Right atrium auricular region (tissue), 2 donors: ENCODE measurements at regions not wholly inside any gene's neighbourhood (a gene's known extent, or its start where the extent isn't known, plus 50 kb on each side); places are given as distances from the start of the nearest gene placed in this dataset.
A peak's percentile ranks its signal among the peaks of the same experiment; 100 is the strongest.

Experiments
- DNase-seq: peaks from one replicate; pipeline ENCODE4 v3.0.0-alpha.2; 2019; ENCODE audit warnings: low spot score
- H3K27ac ChIP-seq, 2 donors: fragments of 200-600 bp; sonication (generic); 1 replicate in 1 of 2; 2 replicates in 1 of 2; pipeline ENCODE4 v1.5.1; 2016 to 2019
- H3K27me3 ChIP-seq, 2 donors: fragments of 200-600 bp; sonication (generic); one replicate each; pipeline versions ENCODE4 v1.5.1 to v1.6.0; 2017 to 2019
- H3K36me3 ChIP-seq: fragments of 200-600 bp; sonication (generic); one replicate; pipeline ENCODE4 v1.5.1; 2016
- H3K4me1 ChIP-seq, 2 donors: fragments of 200-600 bp; sonication (generic); one replicate each; pipeline versions ENCODE4 v1.5.1 to v1.6.0; 2017 to 2019
- H3K4me3 ChIP-seq, 2 donors: fragments of 200-600 bp; sonication (generic); 1 replicate in 1 of 2; 2 replicates in 1 of 2; pipeline ENCODE4 v1.5.1; 2017 to 2019; ENCODE audit warnings: mild to moderate bottlenecking in 1 of 2, moderate library complexity in 1 of 2
- H3K9me3 ChIP-seq, 2 donors: fragments of 200-600 bp; sonication (generic); one replicate each; pipeline ENCODE4 v1.5.1; 2019
- TF ChIP-seq, protein P1 (sequence below), 2 donors: fragments of 200-600 bp; sonication (generic); IDR thresholded peaks; one replicate each; pipeline ENCODE4 v1.5.1; 2019; ENCODE audit warnings: antibody characterized with exemption in 2 of 2

DNA sequence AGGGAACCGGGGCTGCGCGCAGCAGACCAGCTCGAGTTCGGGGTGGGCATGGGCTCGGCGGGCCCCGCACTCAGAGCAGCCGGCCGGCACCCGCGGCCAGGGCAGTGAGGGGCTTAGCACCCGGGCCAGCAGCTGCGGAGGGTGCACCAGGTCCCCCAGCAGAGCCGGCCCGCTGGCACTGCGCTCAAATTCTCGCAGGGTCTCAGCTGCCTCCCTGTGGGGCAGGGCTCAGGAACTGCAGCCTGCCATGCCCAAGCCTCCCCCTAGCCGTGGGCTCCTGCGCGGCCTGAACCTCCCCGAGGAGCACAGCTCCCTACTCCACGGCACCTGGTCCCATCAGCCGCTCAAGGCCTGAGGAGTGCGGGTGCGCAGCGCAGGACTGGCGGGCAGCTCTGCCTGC, 172.9 kb upstream of the SLC30A5 start:
- Histone ChIP-seq H3K9me3 (peaks cover 0 to 8% of the 10 kb centered on the region in 2 donors), H3K4me1 (no peaks in the 10 kb centered on the region), H3K27ac (no peak overlapping the region), H3K36me3 (no peaks in the 10 kb centered on the region), H3K27me3 (no peaks in the 10 kb centered on the region), H3K4me3 (no peak overlapping the region)
- DNase-seq = no peak
- TF ChIP-seq, protein P1, sequence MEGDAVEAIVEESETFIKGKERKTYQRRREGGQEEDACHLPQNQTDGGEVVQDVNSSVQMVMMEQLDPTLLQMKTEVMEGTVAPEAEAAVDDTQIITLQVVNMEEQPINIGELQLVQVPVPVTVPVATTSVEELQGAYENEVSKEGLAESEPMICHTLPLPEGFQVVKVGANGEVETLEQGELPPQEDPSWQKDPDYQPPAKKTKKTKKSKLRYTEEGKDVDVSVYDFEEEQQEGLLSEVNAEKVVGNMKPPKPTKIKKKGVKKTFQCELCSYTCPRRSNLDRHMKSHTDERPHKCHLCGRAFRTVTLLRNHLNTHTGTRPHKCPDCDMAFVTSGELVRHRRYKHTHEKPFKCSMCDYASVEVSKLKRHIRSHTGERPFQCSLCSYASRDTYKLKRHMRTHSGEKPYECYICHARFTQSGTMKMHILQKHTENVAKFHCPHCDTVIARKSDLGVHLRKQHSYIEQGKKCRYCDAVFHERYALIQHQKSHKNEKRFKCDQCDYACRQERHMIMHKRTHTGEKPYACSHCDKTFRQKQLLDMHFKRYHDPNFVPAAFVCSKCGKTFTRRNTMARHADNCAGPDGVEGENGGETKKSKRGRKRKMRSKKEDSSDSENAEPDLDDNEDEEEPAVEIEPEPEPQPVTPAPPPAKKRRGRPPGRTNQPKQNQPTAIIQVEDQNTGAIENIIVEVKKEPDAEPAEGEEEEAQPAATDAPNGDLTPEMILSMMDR (IDR thresholded peaks at IDR 0.05) = no peak

DNA sequence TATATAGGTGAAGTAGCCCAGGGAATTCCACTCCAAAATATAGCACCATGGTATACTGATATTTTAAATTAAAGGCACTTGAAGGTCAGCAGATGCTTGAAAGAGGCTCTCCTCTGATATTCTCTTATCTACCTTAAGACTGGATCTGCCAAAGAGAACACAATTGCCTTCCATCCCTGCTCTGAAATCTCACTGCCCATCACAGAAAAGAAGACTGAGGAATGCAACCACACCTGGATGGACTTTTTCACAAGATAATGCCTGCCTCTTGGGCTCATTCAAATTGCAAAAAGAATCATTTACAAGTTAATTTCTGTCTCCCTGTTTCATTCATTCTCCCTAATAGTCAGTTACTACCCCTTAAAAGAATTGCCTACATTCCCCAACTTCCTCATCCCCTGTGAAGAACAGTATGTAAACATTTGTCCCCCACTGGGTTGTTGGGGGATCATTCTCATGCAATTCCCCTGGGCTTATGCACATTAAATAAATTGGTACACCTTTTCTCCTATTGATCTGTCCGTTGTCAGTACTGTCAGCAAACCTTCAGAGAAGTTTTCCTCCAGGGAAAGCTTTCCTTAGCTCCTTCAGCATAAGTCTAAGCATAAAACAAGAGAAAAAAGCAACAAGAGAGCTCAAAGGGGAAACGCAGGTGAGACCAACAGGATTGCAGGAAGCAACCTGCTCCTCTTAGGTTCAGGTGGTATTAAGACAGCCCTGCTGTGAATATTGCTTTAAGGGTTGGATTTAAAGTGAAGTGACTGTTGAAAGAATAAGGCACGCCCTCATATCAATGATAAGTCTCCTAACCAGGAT, 171.4 kb upstream of the SLC30A5 start:
- H3K36me3 ChIP-seq = no peaks in the 10 kb centered on the region
- no peak overlapping the region for H3K27ac ChIP-seq
- peaks cover 0 to 8% of the 10 kb centered on the region in 2 donors for H3K9me3 ChIP-seq
- no peak overlapping the region for H3K4me3 ChIP-seq
- TF ChIP-seq, protein P1 (IDR thresholded peaks at IDR 0.05) = no peak
- no peaks in the 10 kb centered on the region for H3K27me3 ChIP-seq
- DNase-seq = no peak
- H3K4me1 ChIP-seq = no peaks in the 10 kb centered on the region

DNA sequence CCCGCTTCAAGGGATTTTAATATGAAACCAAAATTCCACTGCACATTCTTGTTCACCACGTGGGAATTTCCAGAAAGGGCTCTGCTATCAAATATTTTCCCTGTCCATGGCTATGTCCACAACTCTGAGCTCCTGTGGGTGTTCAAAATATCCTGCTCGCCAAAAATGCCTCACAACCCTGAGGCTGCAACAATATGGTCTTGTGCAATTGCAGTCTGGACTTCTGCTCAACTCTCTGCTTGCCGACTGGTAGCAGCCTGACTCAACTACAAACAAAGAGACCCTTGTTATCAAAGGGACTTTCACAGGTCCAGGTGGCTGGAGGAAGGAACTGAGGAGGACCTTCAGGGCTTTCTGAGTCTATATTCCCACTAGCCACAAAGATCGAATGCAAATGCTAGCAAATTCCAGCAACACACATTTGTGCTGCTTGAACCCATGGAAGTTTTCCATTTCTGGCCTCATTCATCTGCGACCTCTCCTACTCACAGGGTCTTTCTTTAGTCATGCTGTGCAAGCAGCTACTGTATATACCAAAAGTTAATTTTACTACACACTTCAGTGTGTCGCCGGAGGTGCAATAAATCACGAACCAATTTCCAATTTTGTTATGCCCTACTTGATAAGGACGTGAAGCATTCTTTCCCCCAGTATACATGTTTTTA, 169.2 kb upstream of the SLC30A5 start:
- no peak overlapping the region for H3K4me3 ChIP-seq
- no peaks in the 10 kb centered on the region for H3K4me1 ChIP-seq
- TF ChIP-seq, protein P1 (IDR thresholded peaks at IDR 0.05) = no peak
- no peak overlapping the region for H3K27ac ChIP-seq
- H3K36me3 ChIP-seq = no peaks in the 10 kb centered on the region
- H3K27me3 ChIP-seq = no peaks in the 10 kb centered on the region
- no peaks in the 10 kb centered on the region for H3K9me3 ChIP-seq
- peak; percentile 61 for DNase-seq

DNA sequence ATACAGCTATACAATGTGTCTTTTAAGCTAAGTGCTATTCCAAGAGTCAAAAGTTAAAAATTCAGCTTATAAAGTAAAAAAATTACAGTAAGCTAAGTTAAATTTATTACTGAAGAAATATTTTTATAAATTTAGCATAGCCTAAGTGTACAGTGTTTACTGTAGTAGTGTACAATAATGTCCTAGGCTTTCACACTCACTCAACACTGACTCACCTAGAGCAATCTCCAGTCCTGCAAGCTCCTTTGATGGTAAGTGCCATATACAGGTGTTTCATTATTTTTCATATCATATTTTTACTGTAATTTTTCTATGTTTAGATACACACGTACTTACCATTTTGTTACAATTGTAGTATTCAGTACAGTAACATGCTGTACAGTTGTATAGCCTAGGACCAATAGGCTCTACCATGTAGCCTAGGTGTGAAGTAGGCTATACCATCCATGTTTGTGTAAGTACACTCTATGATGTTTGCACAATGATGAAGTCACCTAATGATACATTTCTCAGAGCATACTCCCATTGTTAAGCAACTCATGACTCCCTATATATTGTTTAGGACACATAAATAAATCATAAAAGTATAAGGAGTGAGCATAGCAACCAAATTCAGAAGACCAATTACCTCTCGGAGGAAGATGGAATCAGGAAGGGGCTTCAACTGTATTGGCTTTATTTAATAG, 165.1 kb upstream of the SLC30A5 start:
- TF ChIP-seq, protein P1 (IDR thresholded peaks at IDR 0.05) = no peak
- no peaks in the 10 kb centered on the region for H3K4me1 ChIP-seq
- no peaks in the 10 kb centered on the region for H3K9me3 ChIP-seq
- no peaks in the 10 kb centered on the region for H3K27me3 ChIP-seq
- no peaks in the 10 kb centered on the region for H3K36me3 ChIP-seq
- no peak overlapping the region for H3K27ac ChIP-seq
- no peak for DNase-seq
- no peak overlapping the region for H3K4me3 ChIP-seq

DNA sequence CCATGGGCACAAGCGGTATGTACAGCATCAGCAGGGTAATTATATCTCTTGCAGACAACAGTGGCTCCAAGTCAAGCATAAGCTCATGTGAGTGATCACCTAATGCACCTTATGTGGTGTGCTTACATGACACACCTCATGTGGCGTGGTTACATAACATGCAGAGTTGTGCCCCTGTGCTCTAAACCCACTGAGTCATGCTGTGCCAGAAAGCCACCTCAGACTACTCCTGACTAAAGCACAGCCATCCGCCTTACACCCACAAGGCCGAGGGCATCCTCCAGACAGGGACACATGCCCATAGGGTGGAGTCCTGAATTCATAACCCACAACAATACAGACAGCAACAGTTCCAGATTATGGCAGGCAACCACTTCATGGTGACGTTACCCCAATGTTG, 163.7 kb upstream of the SLC30A5 start:
- Histone ChIP-seq H3K9me3 (no peaks in the 10 kb centered on the region), H3K36me3 (no peaks in the 10 kb centered on the region), H3K27me3 (no peaks in the 10 kb centered on the region), H3K4me3 (no peak overlapping the region), H3K27ac (no peak overlapping the region), H3K4me1 (no peaks in the 10 kb centered on the region)
- no peak for DNase-seq
- TF ChIP-seq, protein P1 (IDR thresholded peaks at IDR 0.05) = no peak
